ENCODE measurements at regions not wholly inside any gene's neighbourhood (a gene's known extent, or its start where the extent isn't known, plus 50 kb on each side); places are given as distances from the start of the nearest gene placed in this dataset.

DNA sequence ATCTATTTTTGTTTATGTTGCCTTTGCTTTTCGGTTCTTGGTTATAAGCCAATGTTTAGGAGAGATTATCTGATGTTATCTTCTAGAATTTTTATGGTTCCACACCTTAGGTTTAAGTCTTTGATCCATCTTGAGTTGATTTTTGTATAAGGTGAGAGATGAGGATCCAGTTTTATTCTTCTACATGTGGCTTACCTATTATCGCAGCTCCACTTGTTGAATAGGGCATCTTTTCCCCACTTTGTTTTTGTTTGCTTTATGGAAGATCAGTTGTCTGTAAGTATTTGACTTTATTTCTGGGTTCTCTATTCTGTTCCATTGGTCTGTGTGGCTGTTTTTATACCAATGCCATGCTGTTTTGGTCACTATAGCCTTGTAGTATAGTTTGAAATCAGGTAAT is 927.0 kb downstream of the UQCRFS1 start:
- TF ChIP-seq CTCF (IDR thresholded peaks at IDR 0.05) = no peak
- no peak for TF ChIP-seq POLR2A (IDR thresholded peaks at IDR 0.05)
- TF ChIP-seq EP300 (IDR thresholded peaks at IDR 0.05) = no peak
